ENCODE measurements at regions not wholly inside any gene's neighbourhood (a gene's known extent, or its start where the extent isn't known, plus 50 kb on each side); places are given as distances from the start of the nearest gene placed in this dataset.

GRCh38 chr11:15768321-15768720 is 588.0 kb downstream of the SOX6 start:
- Histone ChIP-seq H3K27ac (ENCODE audit: low read length) (no peak overlapping the region), H3K4me3 (ENCODE audit: low read length) (no peak overlapping the region), H3K79me2 (ENCODE audit: low read length) (no peaks in the 10 kb centered on the region), H3K9me3 (ENCODE audit: low read length) (no peaks in the 10 kb centered on the region), H3F3A (ENCODE audit: low read length, unreplicated experiment) (no peaks in the 10 kb centered on the region), H3K9ac (ENCODE audit: low read length) (no peak overlapping the region), H3K36me3 (ENCODE audit: low read depth, low read length) (no peaks in the 10 kb centered on the region), H3K4me1 (ENCODE audit: insufficient read depth, low read length) (no peaks in the 10 kb centered on the region), H3K4me2 (ENCODE audit: low read length) (no peak overlapping the region), H2AFZ (ENCODE audit: low read length) (no peak overlapping the region), H3K9me2 (replicated peaks; ENCODE audit: low read length) (no peaks in the 10 kb centered on the region), H4K20me1 (ENCODE audit: low read length) (no peaks in the 10 kb centered on the region), H3K27me3 (ENCODE audit: low read length) (no peaks in the 10 kb centered on the region)
- intact Hi-C loops (cut with micrococcal nuclease): no loop called here
- POLR2A ChIA-PET (ENCODE audit: unreplicated experiment): no interaction called here
- no peak for ATAC-seq
- BruUV-seq (replicated peaks): no TSS peak
- TF ChIP-seq EZH2 (IDR thresholded peaks at IDR 0.05; ENCODE audit: low read length, unreplicated experiment) (no peak), EZH2phosphoT487 (IDR thresholded peaks at IDR 0.05; ENCODE audit: borderline replicate concordance, low read length) (no peak)
- TF ChIP-seq, protein P1, sequence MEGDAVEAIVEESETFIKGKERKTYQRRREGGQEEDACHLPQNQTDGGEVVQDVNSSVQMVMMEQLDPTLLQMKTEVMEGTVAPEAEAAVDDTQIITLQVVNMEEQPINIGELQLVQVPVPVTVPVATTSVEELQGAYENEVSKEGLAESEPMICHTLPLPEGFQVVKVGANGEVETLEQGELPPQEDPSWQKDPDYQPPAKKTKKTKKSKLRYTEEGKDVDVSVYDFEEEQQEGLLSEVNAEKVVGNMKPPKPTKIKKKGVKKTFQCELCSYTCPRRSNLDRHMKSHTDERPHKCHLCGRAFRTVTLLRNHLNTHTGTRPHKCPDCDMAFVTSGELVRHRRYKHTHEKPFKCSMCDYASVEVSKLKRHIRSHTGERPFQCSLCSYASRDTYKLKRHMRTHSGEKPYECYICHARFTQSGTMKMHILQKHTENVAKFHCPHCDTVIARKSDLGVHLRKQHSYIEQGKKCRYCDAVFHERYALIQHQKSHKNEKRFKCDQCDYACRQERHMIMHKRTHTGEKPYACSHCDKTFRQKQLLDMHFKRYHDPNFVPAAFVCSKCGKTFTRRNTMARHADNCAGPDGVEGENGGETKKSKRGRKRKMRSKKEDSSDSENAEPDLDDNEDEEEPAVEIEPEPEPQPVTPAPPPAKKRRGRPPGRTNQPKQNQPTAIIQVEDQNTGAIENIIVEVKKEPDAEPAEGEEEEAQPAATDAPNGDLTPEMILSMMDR (conservative IDR thresholded peaks at IDR 0.05; ENCODE audit: low read depth, low read length): no peak
- CTCF ChIA-PET: no interaction called here
- DNase-seq: no peak

DNA sequence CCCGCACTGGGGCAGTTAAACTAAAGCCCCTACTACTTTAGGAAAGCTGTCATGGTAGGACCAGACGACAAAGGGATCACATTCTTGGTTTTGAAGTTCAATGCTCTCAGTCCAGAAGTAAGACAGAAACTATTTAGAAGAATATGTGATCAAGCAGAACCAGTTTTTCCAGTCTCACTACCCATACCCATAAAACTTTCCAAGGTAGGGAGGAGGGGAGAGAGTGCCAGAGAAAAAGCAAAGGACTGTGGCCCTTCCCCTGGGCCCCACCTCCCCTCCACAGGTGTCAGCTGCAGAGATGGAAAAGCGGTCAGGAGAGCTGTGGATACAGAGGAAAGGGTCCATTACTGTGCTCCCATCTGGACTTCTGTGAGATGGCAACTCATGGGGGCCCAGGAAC is 587.1 kb downstream of the SOX6 start:
- no peaks in the 10 kb centered on the region for H3K9me3 ChIP-seq (ENCODE audit: low read length)
- no peak overlapping the region for H3K4me2 ChIP-seq (ENCODE audit: low read length)
- intact Hi-C loops (cut with micrococcal nuclease): no loop called here
- no peaks in the 10 kb centered on the region for H3K79me2 ChIP-seq (ENCODE audit: low read length)
- no peak overlapping the region for H2AFZ ChIP-seq (ENCODE audit: low read length)
- no peaks in the 10 kb centered on the region for H3K4me1 ChIP-seq (ENCODE audit: insufficient read depth, low read length)
- ChIA-PET POLR2A (ENCODE audit: unreplicated experiment) (no interaction called here), CTCF (no interaction called here)
- no peaks in the 10 kb centered on the region for H3K27me3 ChIP-seq (ENCODE audit: low read length)
- DNase-seq (peak; percentile 36), ATAC-seq (no peak)
- H3K36me3 ChIP-seq (ENCODE audit: low read depth, low read length): no peaks in the 10 kb centered on the region
- H3K4me3 ChIP-seq (ENCODE audit: low read length): no peak overlapping the region
- no peak overlapping the region for H3K9ac ChIP-seq (ENCODE audit: low read length)
- no peaks in the 10 kb centered on the region for H3F3A ChIP-seq (ENCODE audit: low read length, unreplicated experiment)
- H3K9me2 ChIP-seq (replicated peaks; ENCODE audit: low read length): no peaks in the 10 kb centered on the region
- no peak overlapping the region for H3K27ac ChIP-seq (ENCODE audit: low read length)
- no TSS peak for BruUV-seq (replicated peaks)
- H4K20me1 ChIP-seq (ENCODE audit: low read length): no peaks in the 10 kb centered on the region
- TF ChIP-seq, protein P1 (conservative IDR thresholded peaks at IDR 0.05; ENCODE audit: low read depth, low read length): no peak
- TF ChIP-seq EZH2 (IDR thresholded peaks at IDR 0.05; ENCODE audit: low read length, unreplicated experiment) (no peak), EZH2phosphoT487 (IDR thresholded peaks at IDR 0.05; ENCODE audit: borderline replicate concordance, low read length) (no peak)

DNA sequence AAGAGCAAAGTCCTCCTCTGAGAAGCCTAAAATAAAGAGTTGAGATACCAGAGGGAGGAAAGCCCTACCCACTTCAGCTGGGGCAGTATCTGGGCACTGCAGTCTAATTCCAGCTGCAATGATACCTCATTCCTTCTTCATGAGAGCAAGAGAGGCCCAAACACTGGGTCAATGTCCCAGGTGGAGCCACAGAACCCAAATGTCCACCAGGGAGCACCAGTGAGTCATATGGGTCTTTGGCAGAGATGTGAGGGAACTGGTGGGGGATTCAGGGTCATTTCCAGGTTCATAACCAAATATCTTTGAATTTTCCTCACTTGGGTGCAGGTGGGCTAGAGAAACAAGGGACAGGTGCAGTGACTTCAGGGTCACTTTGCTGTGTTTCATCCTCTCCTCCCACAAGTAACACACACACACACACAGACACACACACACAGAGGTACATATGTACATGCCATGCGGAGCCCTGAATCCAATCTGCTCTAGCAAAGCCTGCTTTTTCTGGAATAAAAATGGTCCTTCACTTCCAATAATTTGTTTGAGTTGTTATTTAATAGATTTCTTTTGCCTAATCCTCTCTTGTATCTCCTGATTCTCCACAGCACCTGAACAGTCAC is 585.4 kb downstream of the SOX6 start:
- H4K20me1 ChIP-seq (ENCODE audit: low read length): no peaks in the 10 kb centered on the region
- H3K4me1 ChIP-seq (ENCODE audit: insufficient read depth, low read length): no peaks in the 10 kb centered on the region
- H3K79me2 ChIP-seq (ENCODE audit: low read length): no peaks in the 10 kb centered on the region
- no peak overlapping the region for H3K9ac ChIP-seq (ENCODE audit: low read length)
- ChIA-PET POLR2A (ENCODE audit: unreplicated experiment) (no interaction called here), CTCF (no interaction called here)
- no peaks in the 10 kb centered on the region for H3K36me3 ChIP-seq (ENCODE audit: low read depth, low read length)
- H3K27ac ChIP-seq (ENCODE audit: low read length): no peak overlapping the region
- no peak overlapping the region for H3K4me3 ChIP-seq (ENCODE audit: low read length)
- no peaks in the 10 kb centered on the region for H3K9me3 ChIP-seq (ENCODE audit: low read length)
- no peak for ATAC-seq
- intact Hi-C loops (cut with micrococcal nuclease): no loop called here
- DNase-seq: no peak
- no TSS peak for BruUV-seq (replicated peaks)
- H3K27me3 ChIP-seq (ENCODE audit: low read length): no peaks in the 10 kb centered on the region
- TF ChIP-seq EZH2 (IDR thresholded peaks at IDR 0.05; ENCODE audit: low read length, unreplicated experiment) (no peak), EZH2phosphoT487 (IDR thresholded peaks at IDR 0.05; ENCODE audit: borderline replicate concordance, low read length) (no peak)
- TF ChIP-seq, protein P1 (conservative IDR thresholded peaks at IDR 0.05; ENCODE audit: low read depth, low read length): peak; percentile 38; the same call in 1 of the 2 replicates
- no peaks in the 10 kb centered on the region for H3K9me2 ChIP-seq (replicated peaks; ENCODE audit: low read length)
- H3K4me2 ChIP-seq (ENCODE audit: low read length): no peak overlapping the region
- no peak overlapping the region for H2AFZ ChIP-seq (ENCODE audit: low read length)
- H3F3A ChIP-seq (ENCODE audit: low read length, unreplicated experiment): no peaks in the 10 kb centered on the region
